GM23338 (cell line): ENCODE measurements at regions not wholly inside any gene's neighbourhood (a gene's known extent, or its start where the extent isn't known, plus 50 kb on each side); places are given as distances from the start of the nearest gene placed in this dataset.

Experiments
- ATAC-seq: fragments of 200-7000 bp; cut with Tn5 transposase; 3 replicates; pipeline ENCODE4 v1.9.1; 2020
- DNase-seq: peaks from one replicate; pipeline ENCODE4 v3.0.0-alpha.2; 2015; ENCODE audit warnings: low spot score
- H2AFZ ChIP-seq: fragments of 200-600 bp; sonication (generic); 2 replicates; pipeline ENCODE4 v1.8.0; 2016; ENCODE audit warnings: antibody characterized with exemption, mild to moderate bottlenecking, moderate library complexity
- H3F3A ChIP-seq: fragments of 200-600 bp; sonication (generic); replicated peaks from 2 replicates; pipeline ENCODE4 v1.8.0; 2017; ENCODE audit warnings: antibody characterized with exemption, mixed run types, low read depth
- H3K27ac ChIP-seq: fragments of 200-600 bp; sonication (generic); 2 replicates; pipeline ENCODE4 v1.6.1; 2016; ENCODE audit warnings: low read depth
- H3K27me3 ChIP-seq: fragments of 200-600 bp; sonication (generic); 2 replicates; pipeline ENCODE4 v1.8.0; 2016; ENCODE audit warnings: mild to moderate bottlenecking, mixed run types, moderate library complexity; ENCODE audit not compliant: insufficient read depth
- H3K36me3 ChIP-seq: fragments of 200-600 bp; sonication (generic); 2 replicates; pipeline ENCODE4 v1.8.0; 2016; ENCODE audit warnings: mild to moderate bottlenecking; ENCODE audit not compliant: insufficient read depth
- H3K4me1 ChIP-seq: fragments of 200-600 bp; sonication (generic); 2 replicates; pipeline ENCODE4 v1.8.0; 2016; ENCODE audit warnings: mild to moderate bottlenecking, moderate library complexity; ENCODE audit not compliant: insufficient read depth
- H3K4me2 ChIP-seq: fragments of 200-600 bp; sonication (generic); 2 replicates; pipeline ENCODE4 v1.7.1; 2017; ENCODE audit warnings: mixed run types
- H3K4me3 ChIP-seq: fragments of 200-600 bp; sonication (generic); 2 replicates; pipeline ENCODE4 v1.6.1; 2016; ENCODE audit warnings: mixed run types
- H3K79me2 ChIP-seq: fragments of 200-600 bp; sonication (generic); replicated peaks from 2 replicates; pipeline ENCODE4 v1.8.0; 2017; ENCODE audit warnings: mild to moderate bottlenecking; ENCODE audit not compliant: insufficient read depth
- H3K9me2 ChIP-seq: fragments of 200-600 bp; sonication (generic); 2 replicates; pipeline ENCODE4 v1.8.0; 2017; ENCODE audit not compliant: insufficient read depth
- H4K20me1 ChIP-seq: fragments of 200-600 bp; sonication (generic); replicated peaks from 2 replicates; pipeline ENCODE4 v1.8.0; 2017; ENCODE audit warnings: mild to moderate bottlenecking; ENCODE audit not compliant: insufficient read depth
- H3K27ac Mint-ChIP-seq: 2 replicates; pipeline ENCODE4 v1.8.0; 2020; ENCODE audit warnings: inconsistent platforms, mild to moderate bottlenecking, moderate library complexity, mixed read lengths
- H3K27me3 Mint-ChIP-seq: 3 replicates; pipeline ENCODE4 v1.8.0; 2022; ENCODE audit warnings: low read depth, mild to moderate bottlenecking, moderate library complexity, mixed read lengths, inconsistent platforms; ENCODE audit not compliant: insufficient read depth, poor library complexity
- H3K36me3 Mint-ChIP-seq: 3 replicates; pipeline ENCODE4 v1.8.0; 2021; ENCODE audit warnings: low read depth, mild to moderate bottlenecking, inconsistent platforms, moderate library complexity, mixed read lengths
- H3K4me1 Mint-ChIP-seq: 3 replicates; pipeline ENCODE4 v1.8.0; 2020; ENCODE audit warnings: mild to moderate bottlenecking, inconsistent platforms, mixed read lengths
- H3K4me3 Mint-ChIP-seq: 3 replicates; pipeline ENCODE4 v1.8.0; 2021; ENCODE audit warnings: moderate library complexity, mild to moderate bottlenecking, inconsistent platforms, mixed read lengths
- H3K9me3 Mint-ChIP-seq: 3 replicates; pipeline ENCODE4 v1.8.0; 2020; ENCODE audit warnings: moderate library complexity, mild to moderate bottlenecking, inconsistent platforms, mixed read lengths
- CREB1 ChIP-seq: fragments of 250-450 bp; sonication (Bioruptor Pico); IDR thresholded peaks from 2 replicates; pipeline ENCODE4 v1.5.0; 2020; ENCODE audit warnings: low read depth, mild to moderate bottlenecking, moderate library complexity
- CTCF ChIP-seq, 2 experiments: fragments of 200-600 bp in 1 of 2; sonication (generic) in 1 of 2; conservative IDR thresholded peaks; 2 replicates each; pipeline versions ENCODE4 v1.5.1 to v1.6.1; 2016 to 2017; ENCODE audit warnings: antibody characterized with exemption in 2 of 2, low read depth in 2 of 2, mild to moderate bottlenecking in 2 of 2, moderate library complexity in 1 of 2
- ETS1 ChIP-seq: IDR thresholded peaks from 2 replicates; pipeline ENCODE4 v1.6.1; 2016; ENCODE audit warnings: antibody characterized with exemption
- EZH2phosphoT487 ChIP-seq: fragments of 200-600 bp; sonication (generic); IDR thresholded peaks from one replicate; pipeline ENCODE4 v1.8.1; 2018; ENCODE audit warnings: antibody characterized with exemption; ENCODE audit not compliant: unreplicated experiment
- NANOG ChIP-seq: IDR thresholded peaks from 2 replicates; pipeline ENCODE4 v1.6.1; 2016; ENCODE audit warnings: antibody characterized with exemption, borderline replicate concordance
- POLR2AphosphoS5 ChIP-seq: IDR thresholded peaks from 2 replicates; pipeline ENCODE4 v1.6.1; 2016; ENCODE audit warnings: antibody characterized with exemption, low read depth
- REST ChIP-seq: IDR thresholded peaks from one replicate; pipeline ENCODE4 v1.6.1; 2018; ENCODE audit warnings: antibody characterized with exemption; ENCODE audit not compliant: unreplicated experiment
- STAT1 ChIP-seq: IDR thresholded peaks from one replicate; pipeline ENCODE4 v1.6.1; 2016; ENCODE audit warnings: antibody characterized with exemption; ENCODE audit not compliant: unreplicated experiment
- ZNF114 ChIP-seq: fragments of 250-450 bp; sonication (Bioruptor Pico); IDR thresholded peaks from 2 replicates; pipeline ENCODE4 v1.5.0; 2020; ENCODE audit warnings: mild to moderate bottlenecking, moderate library complexity
- ZNF331 ChIP-seq: fragments of 250-450 bp; sonication (Bioruptor Pico); IDR thresholded peaks from 2 replicates; pipeline ENCODE4 v1.5.0; 2020; ENCODE audit warnings: low read depth, mild to moderate bottlenecking, moderate library complexity
- ZNF462 ChIP-seq: fragments of 250-450 bp; sonication (Bioruptor Pico); IDR thresholded peaks from 2 replicates; pipeline ENCODE4 v1.5.0; 2020; ENCODE audit warnings: mild to moderate bottlenecking, moderate library complexity

- no peak for TF ChIP-seq CTCF (conservative IDR thresholded peaks at IDR 0.05; ENCODE audit: low read depth in 2 of 2)
- no peak for TF ChIP-seq REST
- no peak for TF ChIP-seq POLR2AphosphoS5
- no peak for TF ChIP-seq ZNF114 (CRISPR knock-in tag)
Observed at GRCh38 chr1:57839526-57839925, 415.7 kb upstream of the DAB1 start (continued).

- Histone ChIP-seq H3K4me2 (no peak overlapping the region), H3K4me3 (no peak overlapping the region), H3K27me3 (no peaks in the 10 kb centered on the region), H2AFZ (no peak overlapping the region), H3K4me1 (0 out of 2 replicates have a peak, but pooled peaks cover 4% of the 10 kb centered on the region), H4K20me1 (no peaks in the 10 kb centered on the region), H3K79me2 (no peaks in the 10 kb centered on the region), H3F3A (no peaks in the 10 kb centered on the region), H3K9me2 (peaks cover 6% of the 10 kb centered on the region; the same call in 1 of the 2 replicates), H3K36me3 (0 out of 2 replicates have a peak, but pooled peaks cover 10% of the 10 kb centered on the region), H3K27ac (no peak overlapping the region)
- ATAC-seq (no peak), DNase-seq (no peak)
- Mint-ChIP-seq H3K4me1 (no peaks in the 10 kb centered on the region; the same call in 2 of the 3 replicates), H3K27me3 (no peaks in the 10 kb centered on the region), H3K4me3 (no peak overlapping the region), H3K9me3 (peaks cover 34% of the 10 kb centered on the region), H3K36me3 (peaks cover 27% of the 10 kb centered on the region), H3K27ac (no peak overlapping the region)
- TF ChIP-seq ZNF331 (CRISPR knock-in tag) (no peak), NANOG (no peak), STAT1 (no peak), POLR2AphosphoS5 (no peak), ZNF462 (no peak), CREB1 (no peak), ETS1 (no peak), ZNF114 (CRISPR knock-in tag) (no peak), EZH2phosphoT487 (no peak)
Observed at GRCh38 chr1:57839067-57839466, 415.2 kb upstream of the DAB1 start.
